ENCODE measurements at regions not wholly inside any gene's neighbourhood (a gene's known extent, or its start where the extent isn't known, plus 50 kb on each side); places are given as distances from the start of the nearest gene placed in this dataset.

DNA sequence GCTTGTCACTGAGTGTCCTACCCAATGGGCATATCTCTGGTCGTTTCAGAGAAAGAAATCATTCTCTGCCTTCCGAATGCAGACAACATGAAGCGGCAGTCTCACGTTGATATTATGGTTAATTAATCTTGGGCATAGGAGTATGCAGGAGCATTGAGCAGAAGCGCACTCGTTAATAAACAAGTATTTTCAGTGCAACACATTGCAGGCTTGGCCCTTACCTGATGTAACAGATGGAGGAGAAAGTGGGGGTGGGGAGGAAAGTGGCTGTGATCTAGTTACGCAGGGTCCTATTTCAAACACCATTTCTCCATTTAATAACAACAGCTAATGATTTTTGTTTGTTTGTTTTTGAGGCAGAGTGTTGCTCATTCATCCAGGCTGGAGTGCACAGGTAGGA is 414.0 kb upstream of the RBFOX1 start:
- no peak for ATAC-seq
- no peaks in the 10 kb centered on the region for H3K36me3 Mint-ChIP-seq
- H3K9me3 Mint-ChIP-seq = peaks cover 9% of the 10 kb centered on the region
- no peaks in the 10 kb centered on the region for H3K27me3 Mint-ChIP-seq
- no peak overlapping the region for H3K27ac Mint-ChIP-seq
- H3K4me1 Mint-ChIP-seq = no peaks in the 10 kb centered on the region
- H3K4me3 Mint-ChIP-seq = no peak overlapping the region

DNA sequence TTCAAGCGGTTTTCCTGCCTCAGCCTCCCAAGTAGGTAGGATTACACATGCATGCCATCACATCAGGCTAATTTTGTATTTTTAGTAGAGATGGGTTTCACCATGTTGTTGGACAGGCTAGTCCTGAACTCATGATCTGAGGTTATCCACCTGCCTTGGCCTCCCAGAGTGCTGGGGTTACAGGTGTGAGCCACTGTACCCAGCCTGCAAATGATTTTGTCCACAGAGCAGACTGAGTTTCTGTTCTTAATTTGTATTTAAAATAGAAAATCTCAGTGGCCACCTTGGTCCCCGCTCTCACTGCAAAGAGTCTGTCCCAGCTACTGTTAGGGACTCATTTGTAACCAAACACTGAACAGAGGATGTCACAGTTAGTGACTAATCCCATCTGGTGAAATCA is 415.7 kb upstream of the RBFOX1 start:
- H3K27me3 Mint-ChIP-seq = no peaks in the 10 kb centered on the region
- no peak for ATAC-seq

DNA sequence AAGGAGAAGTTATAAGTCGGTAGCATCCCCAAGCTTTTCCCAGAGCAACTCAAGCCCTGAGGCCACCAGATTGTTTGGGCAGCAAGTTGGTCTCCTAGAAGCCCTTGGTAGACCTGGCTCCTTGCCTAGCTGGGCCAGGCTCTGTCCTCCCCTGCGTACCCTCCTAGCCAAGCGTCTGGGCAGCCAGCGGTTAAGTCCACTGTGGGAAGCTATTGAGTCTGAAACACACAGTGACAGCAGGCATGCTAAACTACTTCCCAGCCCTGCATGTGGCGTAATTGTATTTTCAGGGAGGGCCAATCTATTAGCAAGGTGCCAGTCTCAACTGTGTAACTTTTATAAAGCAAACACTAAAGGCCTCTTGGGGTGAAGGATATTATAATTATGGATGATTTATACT is 419.1 kb upstream of the RBFOX1 start:
- no peak for ATAC-seq
- no peaks in the 10 kb centered on the region for H3K27me3 Mint-ChIP-seq
- H3K4me3 Mint-ChIP-seq = no peak overlapping the region
- peaks cover 3% of the 10 kb centered on the region for H3K9me3 Mint-ChIP-seq
- no peaks in the 10 kb centered on the region for H3K4me1 Mint-ChIP-seq
- no peaks in the 10 kb centered on the region for H3K36me3 Mint-ChIP-seq
- no peak overlapping the region for H3K27ac Mint-ChIP-seq

More for the DNA sequence above, 415.7 kb upstream of the RBFOX1 start:
- Mint-ChIP-seq H3K27ac (no peak overlapping the region), H3K4me1 (no peaks in the 10 kb centered on the region), H3K4me3 (no peak overlapping the region), H3K9me3 (peaks cover 6% of the 10 kb centered on the region), H3K36me3 (no peaks in the 10 kb centered on the region)

DNA sequence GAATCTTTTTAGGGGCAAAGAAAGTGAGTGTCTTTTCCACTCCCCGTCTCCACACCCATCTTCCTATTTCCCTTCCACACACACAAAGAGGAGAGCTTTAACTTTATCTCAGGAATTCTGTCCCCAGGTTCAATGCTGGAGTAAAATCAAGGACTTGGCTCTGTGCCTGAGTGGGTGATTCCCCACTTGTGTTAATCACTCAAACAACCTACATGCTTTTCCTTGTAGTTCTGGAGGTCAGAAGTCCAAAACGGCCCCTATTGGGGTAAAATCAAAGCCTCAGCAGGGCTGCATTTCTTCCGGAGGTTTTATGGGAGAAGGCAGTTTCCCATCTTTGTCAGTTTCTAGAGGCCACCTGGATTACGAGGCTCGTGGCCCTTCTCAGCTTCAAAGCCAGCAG is 422.3 kb upstream of the RBFOX1 start:
- H3K27ac Mint-ChIP-seq = no peak overlapping the region
- no peak for ATAC-seq
- H3K27me3 Mint-ChIP-seq = no peaks in the 10 kb centered on the region
- no peaks in the 10 kb centered on the region for H3K36me3 Mint-ChIP-seq
- H3K9me3 Mint-ChIP-seq = no peaks in the 10 kb centered on the region
- H3K4me3 Mint-ChIP-seq = no peak overlapping the region
- no peaks in the 10 kb centered on the region for H3K4me1 Mint-ChIP-seq

DNA sequence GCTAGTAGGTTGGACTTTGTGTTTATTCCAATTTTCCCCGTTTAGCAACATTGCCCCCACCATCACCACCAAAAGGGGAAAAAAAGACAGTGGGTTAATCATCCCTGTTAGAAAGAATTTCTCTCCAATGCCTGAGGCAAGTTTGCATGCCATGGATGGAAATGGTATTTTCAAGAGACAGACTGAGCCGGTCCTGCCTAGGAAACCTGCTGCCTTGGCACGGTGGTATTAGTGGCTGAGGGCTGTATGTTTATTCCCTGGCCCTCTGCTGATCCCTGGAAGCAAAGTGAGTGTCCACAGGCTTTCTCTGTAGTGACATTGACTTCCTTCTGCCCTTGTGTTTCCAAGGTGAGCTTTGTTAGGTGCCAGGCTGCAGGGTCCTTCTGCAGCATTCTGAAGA is 427.0 kb upstream of the RBFOX1 start:
- no peak overlapping the region for H3K27ac Mint-ChIP-seq
- ATAC-seq = no peak
- peaks cover under 1% of the 10 kb centered on the region for H3K9me3 Mint-ChIP-seq
- H3K27me3 Mint-ChIP-seq = no peaks in the 10 kb centered on the region
- no peak overlapping the region for H3K4me3 Mint-ChIP-seq
- H3K36me3 Mint-ChIP-seq = no peaks in the 10 kb centered on the region
- no peaks in the 10 kb centered on the region for H3K4me1 Mint-ChIP-seq

DNA sequence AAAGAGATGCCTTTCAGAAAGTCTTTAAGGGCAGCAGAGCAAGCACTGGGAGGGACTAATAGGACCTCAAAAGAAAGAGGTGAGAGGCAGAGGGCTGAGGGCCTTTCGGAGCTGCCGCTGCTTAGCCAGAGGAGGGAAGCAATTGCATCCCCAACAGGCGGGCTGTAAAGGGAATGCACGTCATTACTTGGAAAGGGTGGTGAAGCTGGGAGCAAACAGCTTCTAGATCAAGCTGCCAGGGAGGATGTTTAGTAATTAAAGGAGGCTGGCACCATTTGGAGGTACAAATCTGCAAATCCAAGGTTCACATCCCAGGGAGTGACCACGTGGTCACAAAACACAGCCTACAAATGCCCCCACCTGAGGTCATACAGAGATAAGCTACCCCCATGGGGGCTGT is 429.0 kb upstream of the RBFOX1 start:
- Mint-ChIP-seq H3K27ac (no peak overlapping the region), H3K9me3 (peaks cover 6% of the 10 kb centered on the region), H3K4me3 (no peak overlapping the region), H3K27me3 (no peaks in the 10 kb centered on the region), H3K4me1 (no peaks in the 10 kb centered on the region), H3K36me3 (no peaks in the 10 kb centered on the region)
- ATAC-seq = no peak

DNA sequence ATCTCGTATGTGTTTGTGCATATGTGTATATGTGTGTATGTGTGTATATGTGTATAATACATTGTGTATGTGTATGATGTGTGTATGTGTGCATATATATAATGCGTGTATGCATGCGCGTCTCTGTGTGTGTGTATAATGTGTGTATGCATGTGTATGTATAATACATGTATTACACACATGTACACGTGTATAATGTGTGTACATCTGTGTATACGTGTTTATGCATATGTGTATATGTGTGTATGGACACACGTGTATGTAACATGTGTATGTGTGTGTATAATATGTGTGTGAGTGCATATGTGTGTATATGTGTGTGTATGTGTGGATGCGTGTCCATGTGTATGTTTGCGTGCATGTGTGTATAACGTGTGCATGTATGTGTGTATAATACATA is 433.7 kb upstream of the RBFOX1 start:
- ATAC-seq = no peak
- H3K27me3 Mint-ChIP-seq = no peaks in the 10 kb centered on the region

DNA sequence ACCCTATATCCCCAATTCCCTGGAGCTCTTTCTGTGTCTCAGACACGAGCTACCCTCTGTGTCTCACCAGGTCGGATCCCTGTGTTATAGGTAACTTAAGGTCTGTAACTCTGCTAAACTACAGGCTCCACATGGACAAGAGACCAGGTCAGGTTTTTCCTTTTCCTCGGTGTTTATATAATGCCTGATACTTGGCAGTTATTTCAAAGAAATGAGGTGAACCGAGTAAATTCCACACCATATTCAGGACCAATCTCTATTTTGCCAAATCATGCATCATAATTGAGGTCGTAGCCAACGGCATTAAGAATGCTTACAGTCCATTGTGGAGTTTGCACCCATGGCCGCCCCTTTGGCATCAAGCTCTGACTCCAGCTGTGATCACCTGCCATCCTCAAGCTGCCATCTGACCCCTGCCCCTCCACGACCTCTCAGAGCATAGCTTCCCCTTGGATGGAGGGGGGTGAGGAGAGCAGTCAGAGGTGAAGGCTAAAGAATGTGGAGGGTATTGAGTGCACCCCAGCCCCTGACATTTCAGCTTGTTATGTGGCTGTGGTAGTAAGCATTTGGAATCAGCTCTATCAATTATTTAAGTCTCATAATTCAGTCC is 434.7 kb upstream of the RBFOX1 start:
- H3K36me3 Mint-ChIP-seq = no peaks in the 10 kb centered on the region
- H3K4me3 Mint-ChIP-seq = no peak overlapping the region
- H3K27me3 Mint-ChIP-seq = no peaks in the 10 kb centered on the region
- ATAC-seq = no peak
- no peaks in the 10 kb centered on the region for H3K4me1 Mint-ChIP-seq
- peaks cover 8% of the 10 kb centered on the region for H3K9me3 Mint-ChIP-seq
- no peak overlapping the region for H3K27ac Mint-ChIP-seq

More for the DNA sequence above, 433.7 kb upstream of the RBFOX1 start:
- Mint-ChIP-seq H3K9me3 (peaks cover 8% of the 10 kb centered on the region), H3K27ac (no peak overlapping the region), H3K4me1 (no peaks in the 10 kb centered on the region), H3K4me3 (no peak overlapping the region), H3K36me3 (no peaks in the 10 kb centered on the region)

DNA sequence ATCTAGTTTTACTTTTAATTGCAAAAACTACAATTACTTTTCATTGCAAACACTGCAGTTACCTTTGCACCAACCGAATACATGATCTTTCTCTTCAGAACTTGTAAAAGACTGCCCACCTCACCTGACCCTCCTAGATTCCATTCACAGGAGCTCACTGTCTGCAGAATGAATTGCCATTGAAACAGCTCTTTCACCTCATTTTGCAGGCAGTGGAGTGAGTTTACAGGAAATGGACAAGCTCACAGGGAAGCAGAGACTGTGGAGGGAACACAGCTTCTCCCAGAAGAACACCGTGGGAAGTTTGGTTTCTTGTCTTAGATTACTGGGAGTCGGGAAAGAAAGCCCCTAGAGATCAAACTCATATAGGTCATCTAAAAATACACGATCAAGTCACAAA is 439.7 kb upstream of the RBFOX1 start:
- Mint-ChIP-seq H3K27me3 (no peaks in the 10 kb centered on the region), H3K36me3 (no peaks in the 10 kb centered on the region), H3K4me1 (no peaks in the 10 kb centered on the region), H3K9me3 (peaks cover 2% of the 10 kb centered on the region), H3K4me3 (no peak overlapping the region), H3K27ac (no peak overlapping the region)
- no peak for ATAC-seq

GRCh38 chr16:6891496-6891895 is 441.1 kb upstream of the RBFOX1 start:
- no peak for ATAC-seq
- H3K36me3 Mint-ChIP-seq = no peaks in the 10 kb centered on the region
- H3K4me1 Mint-ChIP-seq = no peaks in the 10 kb centered on the region
- peaks cover 3% of the 10 kb centered on the region for H3K9me3 Mint-ChIP-seq
- no peak overlapping the region for H3K4me3 Mint-ChIP-seq
- no peaks in the 10 kb centered on the region for H3K27me3 Mint-ChIP-seq
- no peak overlapping the region for H3K27ac Mint-ChIP-seq

- Mint-ChIP-seq H3K27me3 (no peaks in the 10 kb centered on the region), H3K9me3 (peaks cover 3% of the 10 kb centered on the region), H3K4me3 (no peak overlapping the region), H3K36me3 (no peaks in the 10 kb centered on the region), H3K4me1 (no peaks in the 10 kb centered on the region), H3K27ac (no peak overlapping the region)
- ATAC-seq = no peak
These were observed 444.1 kb upstream of the RBFOX1 start for GRCh38 chr16:6888531-6888930.

- H3K36me3 Mint-ChIP-seq = no peaks in the 10 kb centered on the region
- no peak overlapping the region for H3K27ac Mint-ChIP-seq
- ATAC-seq = no peak
- H3K4me1 Mint-ChIP-seq = no peaks in the 10 kb centered on the region
- H3K4me3 Mint-ChIP-seq = no peak overlapping the region
- no peaks in the 10 kb centered on the region for H3K27me3 Mint-ChIP-seq
- H3K9me3 Mint-ChIP-seq = peaks cover 3% of the 10 kb centered on the region
These were observed 448.6 kb upstream of the RBFOX1 start for GRCh38 chr16:6884002-6884401.

- H3K27me3 Mint-ChIP-seq = no peaks in the 10 kb centered on the region
- H3K4me1 Mint-ChIP-seq = no peaks in the 10 kb centered on the region
These were observed 452.4 kb upstream of the RBFOX1 start for GRCh38 chr16:6880263-6880662.

DNA sequence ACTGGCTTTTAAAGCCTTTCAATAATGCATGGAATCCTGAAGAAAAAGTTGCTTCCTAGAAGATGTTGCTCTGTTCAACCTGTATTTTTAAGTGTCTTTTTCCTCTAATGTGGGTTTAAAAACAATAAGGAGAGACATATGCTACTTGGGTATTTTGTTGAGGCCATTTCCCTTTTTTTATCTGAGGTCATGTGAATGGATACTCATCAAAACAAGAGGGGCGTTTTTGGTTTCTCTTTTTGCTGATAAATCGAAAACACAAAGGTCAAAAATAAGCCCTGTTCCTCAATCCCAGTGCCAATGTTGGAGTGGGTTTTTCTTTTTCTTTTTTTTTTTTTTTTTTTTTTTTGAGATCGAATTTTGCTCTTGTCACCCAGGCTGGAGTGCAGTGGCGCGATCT is 468.0 kb upstream of the RBFOX1 start:
- no peaks in the 10 kb centered on the region for H3K36me3 Mint-ChIP-seq
- H3K27ac Mint-ChIP-seq = no peak overlapping the region
- H3K4me3 Mint-ChIP-seq = no peak overlapping the region
- no peak for ATAC-seq
- H3K4me1 Mint-ChIP-seq = no peaks in the 10 kb centered on the region
- no peaks in the 10 kb centered on the region for H3K27me3 Mint-ChIP-seq
- H3K9me3 Mint-ChIP-seq = peaks cover 5% of the 10 kb centered on the region

More at GRCh38 chr16:6880263-6880662, 452.4 kb upstream of the RBFOX1 start:
- Mint-ChIP-seq H3K9me3 (peaks cover 3% of the 10 kb centered on the region), H3K36me3 (no peaks in the 10 kb centered on the region), H3K4me3 (no peak overlapping the region), H3K27ac (no peak overlapping the region)
- ATAC-seq = no peak

GRCh38 chr16:6864244-6864643 is 468.4 kb upstream of the RBFOX1 start:
- Mint-ChIP-seq H3K27ac (no peak overlapping the region), H3K4me3 (no peak overlapping the region), H3K36me3 (no peaks in the 10 kb centered on the region), H3K4me1 (no peaks in the 10 kb centered on the region), H3K27me3 (no peaks in the 10 kb centered on the region), H3K9me3 (peaks cover 5% of the 10 kb centered on the region)
- ATAC-seq = no peak

GRCh38 chr16:6863135-6863534 is 469.5 kb upstream of the RBFOX1 start:
- no peaks in the 10 kb centered on the region for H3K36me3 Mint-ChIP-seq
- ATAC-seq = no peak
- H3K4me3 Mint-ChIP-seq = no peak overlapping the region
- no peaks in the 10 kb centered on the region for H3K27me3 Mint-ChIP-seq
- no peaks in the 10 kb centered on the region for H3K4me1 Mint-ChIP-seq
- peaks cover under 1% of the 10 kb centered on the region for H3K9me3 Mint-ChIP-seq
- no peak overlapping the region for H3K27ac Mint-ChIP-seq
